ENCODE measurements at regions not wholly inside any gene's neighbourhood (a gene's known extent, or its start where the extent isn't known, plus 50 kb on each side); places are given as distances from the start of the nearest gene placed in this dataset.
A peak's percentile ranks its signal among the peaks of the same experiment; 100 is the strongest.

DNA sequence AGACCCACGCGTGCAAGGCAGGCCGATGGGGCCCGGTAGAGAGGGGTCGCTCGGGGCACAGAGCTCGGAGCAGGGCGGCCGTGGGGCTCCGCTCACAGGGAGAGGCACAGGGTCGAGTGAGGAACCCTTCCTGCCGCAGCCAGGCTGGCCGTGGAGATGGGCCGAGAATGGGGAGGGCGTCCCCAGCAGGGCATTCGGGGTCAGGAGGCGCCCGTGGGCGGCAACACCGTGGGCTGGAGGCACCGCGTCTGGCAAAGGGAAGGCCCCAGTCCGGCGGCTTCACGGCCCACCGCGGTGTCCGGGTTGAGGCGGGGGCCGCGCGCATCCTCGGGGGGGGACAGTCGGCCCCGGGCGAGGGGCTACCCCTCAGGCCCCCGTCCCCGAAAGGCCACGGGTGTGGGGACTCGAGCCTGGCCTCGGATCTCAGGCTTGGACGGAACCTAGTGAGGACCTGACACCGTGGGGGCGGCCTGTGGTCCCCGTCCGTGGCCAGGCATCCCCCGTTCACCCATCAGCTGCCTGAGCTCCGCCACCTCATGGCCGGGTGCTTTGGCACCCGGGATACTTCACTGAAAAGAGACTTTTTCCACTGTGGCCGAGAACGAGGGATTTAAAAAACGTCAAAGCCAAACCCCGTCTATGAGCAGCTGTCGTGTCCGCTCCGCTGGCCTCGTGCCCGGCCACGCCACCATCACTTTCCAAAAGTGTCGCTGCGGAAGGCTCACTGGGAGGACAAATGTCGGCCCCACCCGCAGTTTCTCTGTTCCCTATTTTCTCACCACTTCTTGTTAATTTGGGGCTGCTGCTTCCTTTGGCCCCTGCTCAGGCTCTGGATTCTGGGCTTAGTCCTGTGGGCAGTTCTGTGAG is 73.6 kb downstream of the METRNL start:
- TF ChIP-seq, protein P1, sequence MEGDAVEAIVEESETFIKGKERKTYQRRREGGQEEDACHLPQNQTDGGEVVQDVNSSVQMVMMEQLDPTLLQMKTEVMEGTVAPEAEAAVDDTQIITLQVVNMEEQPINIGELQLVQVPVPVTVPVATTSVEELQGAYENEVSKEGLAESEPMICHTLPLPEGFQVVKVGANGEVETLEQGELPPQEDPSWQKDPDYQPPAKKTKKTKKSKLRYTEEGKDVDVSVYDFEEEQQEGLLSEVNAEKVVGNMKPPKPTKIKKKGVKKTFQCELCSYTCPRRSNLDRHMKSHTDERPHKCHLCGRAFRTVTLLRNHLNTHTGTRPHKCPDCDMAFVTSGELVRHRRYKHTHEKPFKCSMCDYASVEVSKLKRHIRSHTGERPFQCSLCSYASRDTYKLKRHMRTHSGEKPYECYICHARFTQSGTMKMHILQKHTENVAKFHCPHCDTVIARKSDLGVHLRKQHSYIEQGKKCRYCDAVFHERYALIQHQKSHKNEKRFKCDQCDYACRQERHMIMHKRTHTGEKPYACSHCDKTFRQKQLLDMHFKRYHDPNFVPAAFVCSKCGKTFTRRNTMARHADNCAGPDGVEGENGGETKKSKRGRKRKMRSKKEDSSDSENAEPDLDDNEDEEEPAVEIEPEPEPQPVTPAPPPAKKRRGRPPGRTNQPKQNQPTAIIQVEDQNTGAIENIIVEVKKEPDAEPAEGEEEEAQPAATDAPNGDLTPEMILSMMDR (conservative IDR thresholded peaks at IDR 0.05): no peak
- TF ChIP-seq EZH2 (IDR thresholded peaks at IDR 0.05; ENCODE audit: low read depth): no peak
- no peak for DNase-seq
- CTCF ChIA-PET: no interaction called here
- Histone ChIP-seq H3F3A (ENCODE audit: insufficient read depth, low read depth) (no peaks in the 10 kb centered on the region; the same call in 1 of the 2 replicates), H3K9me3 (ENCODE audit: insufficient read depth, low read depth) (no peaks in the 10 kb centered on the region), H3K9me2 (ENCODE audit: insufficient read depth) (no peaks in the 10 kb centered on the region), H3K27ac (no peak overlapping the region), H3K4me2 (no peak overlapping the region), H3K27me3 (ENCODE audit: insufficient read depth, low read depth) (no peaks in the 10 kb centered on the region), H3K4me3 (no peak overlapping the region), H3K36me3 (ENCODE audit: low read depth) (no peaks in the 10 kb centered on the region), H4K20me1 (ENCODE audit: insufficient read depth) (no peaks in the 10 kb centered on the region), H3K4me1 (replicated peaks; ENCODE audit: insufficient read depth) (peaks cover 16% of the 10 kb centered on the region), H2AFZ (no peak overlapping the region), H3K79me2 (ENCODE audit: low read depth) (no peaks in the 10 kb centered on the region)
- intact Hi-C loops (cut with micrococcal nuclease; ENCODE audit: unreplicated experiment): no loop called here
- BruUV-seq (replicated peaks): no TSS peak
- POLR2A ChIA-PET (ENCODE audit: unreplicated experiment): interaction anchor here (0.6 kb wide), 1 partner anchor 19 kb away, joined by 3 read pairs; no protein-coding TSS in a partner anchor

- ChIA-PET POLR2A (ENCODE audit: unreplicated experiment) (interaction anchor here (0.6 kb wide), 1 partner anchor 20 kb away, joined by 3 read pairs; no protein-coding TSS in a partner anchor), CTCF (no interaction called here)
- Histone ChIP-seq H3K4me3 (no peak overlapping the region), H3K4me1 (replicated peaks; ENCODE audit: insufficient read depth) (peaks cover 16% of the 10 kb centered on the region), H3K79me2 (ENCODE audit: low read depth) (no peaks in the 10 kb centered on the region), H3K9me3 (ENCODE audit: insufficient read depth, low read depth) (no peaks in the 10 kb centered on the region), H3K4me2 (no peak overlapping the region), H4K20me1 (ENCODE audit: insufficient read depth) (no peaks in the 10 kb centered on the region), H3K27ac (no peak overlapping the region), H2AFZ (no peak overlapping the region), H3K9me2 (ENCODE audit: insufficient read depth) (no peaks in the 10 kb centered on the region), H3K27me3 (ENCODE audit: insufficient read depth, low read depth) (no peaks in the 10 kb centered on the region), H3K36me3 (ENCODE audit: low read depth) (no peaks in the 10 kb centered on the region), H3F3A (ENCODE audit: insufficient read depth, low read depth) (no peaks in the 10 kb centered on the region; the same call in 1 of the 2 replicates)
- intact Hi-C loops (cut with micrococcal nuclease; ENCODE audit: unreplicated experiment): no loop called here
- no peak for DNase-seq
- TF ChIP-seq EZH2 (IDR thresholded peaks at IDR 0.05; ENCODE audit: low read depth): no peak
- TF ChIP-seq, protein P1 (conservative IDR thresholded peaks at IDR 0.05): no peak
- BruUV-seq (replicated peaks): no TSS peak
These were observed 74.4 kb downstream of the METRNL start for GRCh38 chr17:83153681-83154310.

GRCh38 chr17:83154311-83155127 is 75.1 kb downstream of the METRNL start:
- intact Hi-C loops (cut with micrococcal nuclease; ENCODE audit: unreplicated experiment): no loop called here
- Histone ChIP-seq H3K9me2 (ENCODE audit: insufficient read depth) (no peaks in the 10 kb centered on the region), H3K27me3 (ENCODE audit: insufficient read depth, low read depth) (no peaks in the 10 kb centered on the region), H3K4me3 (no peak overlapping the region), H3F3A (ENCODE audit: insufficient read depth, low read depth) (no peaks in the 10 kb centered on the region; the same call in 1 of the 2 replicates), H3K9me3 (ENCODE audit: insufficient read depth, low read depth) (no peaks in the 10 kb centered on the region), H4K20me1 (ENCODE audit: insufficient read depth) (no peaks in the 10 kb centered on the region), H3K4me2 (peak overlapping the region; percentile 68; the same call in 1 of the 2 replicates), H2AFZ (no peak overlapping the region), H3K36me3 (ENCODE audit: low read depth) (no peaks in the 10 kb centered on the region), H3K27ac (0 out of 2 replicates have a peak overlapping the region, but pooled peaks have one; percentile 26), H3K4me1 (replicated peaks; ENCODE audit: insufficient read depth) (peaks cover 16% of the 10 kb centered on the region), H3K79me2 (ENCODE audit: low read depth) (no peaks in the 10 kb centered on the region)
- ChIA-PET POLR2A (ENCODE audit: unreplicated experiment) (no interaction called here), CTCF (no interaction called here)
- TF ChIP-seq, protein P1 (conservative IDR thresholded peaks at IDR 0.05): no peak
- TF ChIP-seq EZH2 (IDR thresholded peaks at IDR 0.05; ENCODE audit: low read depth): no peak
- no TSS peak for BruUV-seq (replicated peaks)
- DNase-seq: no peak

Measured in PC-9 (cell line).